Globus pallidus (tissue), 1 donor: ENCODE measurements at regions not wholly inside any gene's neighbourhood (a gene's known extent, or its start where the extent isn't known, plus 50 kb on each side); places are given as distances from the start of the nearest gene placed in this dataset.
"Not testable (repeated sequence)": the region's sequence is repeated elsewhere in the genome, so short reads cannot be mapped to it uniquely, and the experiment has no call there.

ENCODE experiments used
- DNase-seq: peaks from one replicate; pipeline ENCODE4 v3.0.0-alpha.2; 2015; ENCODE audit warnings: low spot score

- DNase-seq, result no peak
These were observed 220.7 kb downstream of the IRS1 start for GRCh38 chr2:226578879-226579278.

- DNase-seq, result no peak
These were observed 221.2 kb downstream of the IRS1 start for GRCh38 chr2:226578373-226578772.

GRCh38 chr2:226575928-226576327 is 223.7 kb downstream of the IRS1 start:
- DNase-seq, result no peak

- no peak for DNase-seq
These were observed 226.5 kb downstream of the IRS1 start for GRCh38 chr2:226573158-226573557.

GRCh38 chr2:226564667-226565066 is 235.0 kb downstream of the IRS1 start:
- DNase-seq, result no peak

GRCh38 chr2:226561962-226562361 is 237.7 kb downstream of the IRS1 start:
- no peak for DNase-seq

- DNase-seq, result no peak
These were observed 239.3 kb downstream of the IRS1 start for GRCh38 chr2:226560325-226560724.

- no peak for DNase-seq
These were observed 240.1 kb downstream of the IRS1 start for GRCh38 chr2:226559536-226559935.

- DNase-seq, result no peak
These were observed 241.2 kb downstream of the IRS1 start for GRCh38 chr2:226558418-226558817.

GRCh38 chr2:226556050-226556449 is 243.6 kb downstream of the IRS1 start:
- no peak for DNase-seq

GRCh38 chr2:226554701-226555100 is 244.9 kb downstream of the IRS1 start:
- no peak for DNase-seq

GRCh38 chr2:226553333-226553732 is 246.3 kb downstream of the IRS1 start:
- no peak for DNase-seq

- DNase-seq, result no peak
These were observed 246.9 kb downstream of the IRS1 start for GRCh38 chr2:226552571-226553285.

- DNase-seq, result no peak
These were observed 247.9 kb downstream of the IRS1 start for GRCh38 chr2:226551522-226552250.

- DNase-seq, result no peak
These were observed 248.8 kb downstream of the IRS1 start for GRCh38 chr2:226550801-226551200.

GRCh38 chr2:226548732-226549131 is 250.9 kb downstream of the IRS1 start:
- no peak for DNase-seq

- DNase-seq, result no peak
These were observed 254.9 kb downstream of the IRS1 start for GRCh38 chr2:226544596-226545210.

GRCh38 chr2:226540204-226540994 is 259.2 kb downstream of the IRS1 start:
- no peak for DNase-seq

GRCh38 chr2:226536410-226536809 is 263.2 kb downstream of the IRS1 start:
- DNase-seq, result no peak

GRCh38 chr2:226532976-226533375 is 266.6 kb downstream of the IRS1 start:
- not testable (repeated sequence) for DNase-seq

- DNase-seq, result no peak
These were observed 268.4 kb downstream of the IRS1 start for GRCh38 chr2:226531061-226531810.

GRCh38 chr2:226529556-226529955 is 270.1 kb downstream of the IRS1 start:
- no peak for DNase-seq
